Brain microvascular endothelial cell (primary cell): ENCODE measurements at regions not wholly inside any gene's neighbourhood (a gene's known extent, or its start where the extent isn't known, plus 50 kb on each side); places are given as distances from the start of the nearest gene placed in this dataset.

Source experiments
- DNase-seq: peaks from one replicate; pipeline ENCODE4 v3.0.0-alpha.2; 2020
- H3K27ac ChIP-seq: fragments of 250-450 bp; sonication (Bioruptor Pico); 2 replicates; pipeline ENCODE4 v1.5.1; 2020; ENCODE audit warnings: mild to moderate bottlenecking, moderate library complexity
- H3K27me3 ChIP-seq: fragments of 250-450 bp; sonication (Bioruptor Pico); replicated peaks from 2 replicates; pipeline ENCODE4 v1.5.1; 2020; ENCODE audit warnings: mild to moderate bottlenecking
- H3K36me3 ChIP-seq: fragments of 250-450 bp; sonication (Bioruptor Pico); replicated peaks from 2 replicates; pipeline ENCODE4 v1.5.1; 2020; ENCODE audit warnings: mild to moderate bottlenecking
- H3K4me3 ChIP-seq: 2 replicates; pipeline ENCODE4 v1.5.1; 2011; ENCODE audit warnings: low read depth, mild to moderate bottlenecking, control low read depth, low read length, moderate library complexity
- in situ Hi-C: cut with HindIII; loops from 2 replicates; pipeline ENCODE4 v1.10.0; 2017; ENCODE audit warnings: low sequenced_read_pairs, low pct_ligation_motif_present
- TF ChIP-seq, protein P1 (sequence below): IDR thresholded peaks from 2 replicates; pipeline ENCODE4 v1.5.1; 2011; ENCODE audit warnings: low read depth, mild to moderate bottlenecking, moderate library complexity, low read length, control low read depth, inconsistent platforms; ENCODE audit errors: missing control alignments

- Histone ChIP-seq H3K27me3 (peaks cover 8% of the 10 kb centered on the region), H3K4me3 (no peak overlapping the region), H3K27ac (no peak overlapping the region), H3K36me3 (no peaks in the 10 kb centered on the region)
- TF ChIP-seq, protein P1, sequence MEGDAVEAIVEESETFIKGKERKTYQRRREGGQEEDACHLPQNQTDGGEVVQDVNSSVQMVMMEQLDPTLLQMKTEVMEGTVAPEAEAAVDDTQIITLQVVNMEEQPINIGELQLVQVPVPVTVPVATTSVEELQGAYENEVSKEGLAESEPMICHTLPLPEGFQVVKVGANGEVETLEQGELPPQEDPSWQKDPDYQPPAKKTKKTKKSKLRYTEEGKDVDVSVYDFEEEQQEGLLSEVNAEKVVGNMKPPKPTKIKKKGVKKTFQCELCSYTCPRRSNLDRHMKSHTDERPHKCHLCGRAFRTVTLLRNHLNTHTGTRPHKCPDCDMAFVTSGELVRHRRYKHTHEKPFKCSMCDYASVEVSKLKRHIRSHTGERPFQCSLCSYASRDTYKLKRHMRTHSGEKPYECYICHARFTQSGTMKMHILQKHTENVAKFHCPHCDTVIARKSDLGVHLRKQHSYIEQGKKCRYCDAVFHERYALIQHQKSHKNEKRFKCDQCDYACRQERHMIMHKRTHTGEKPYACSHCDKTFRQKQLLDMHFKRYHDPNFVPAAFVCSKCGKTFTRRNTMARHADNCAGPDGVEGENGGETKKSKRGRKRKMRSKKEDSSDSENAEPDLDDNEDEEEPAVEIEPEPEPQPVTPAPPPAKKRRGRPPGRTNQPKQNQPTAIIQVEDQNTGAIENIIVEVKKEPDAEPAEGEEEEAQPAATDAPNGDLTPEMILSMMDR, result peak; percentile 84
- no peak for DNase-seq
- in situ Hi-C loops, result no loop called here
Observed at GRCh38 chr20:63056236-63057170, 49.7 kb upstream of the BHLHE23 start.
